GM12872 (cell line): ENCODE measurements at regions not wholly inside any gene's neighbourhood (a gene's known extent, or its start where the extent isn't known, plus 50 kb on each side); places are given as distances from the start of the nearest gene placed in this dataset.

Source experiments
- TF ChIP-seq, protein P1 (sequence below): IDR thresholded peaks from 3 replicates; pipeline ENCODE4 v1.5.1; 2011; ENCODE audit warnings: low read depth, mild to moderate bottlenecking, low read length, moderate library complexity; ENCODE audit not compliant: insufficient read depth

DNA sequence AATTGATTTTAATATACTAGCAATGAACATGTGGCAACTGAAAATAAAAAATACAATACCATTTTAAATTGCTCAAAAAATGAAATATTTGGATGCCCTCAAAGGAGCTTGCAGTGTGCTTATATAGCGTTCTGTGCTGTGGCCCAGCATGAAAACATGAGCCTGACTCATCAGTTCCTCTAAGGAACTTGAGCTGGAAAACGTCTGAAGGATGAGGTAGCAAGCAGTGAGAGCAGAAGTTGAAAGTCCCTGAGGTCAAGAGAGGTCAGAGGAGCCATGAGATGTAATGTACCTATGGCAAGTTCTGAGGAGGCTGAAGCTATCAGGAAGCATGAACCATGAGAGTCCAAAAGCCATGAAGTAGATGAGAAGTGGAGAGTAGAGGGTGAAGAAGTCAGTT lies 59.7 kb downstream of the HMGB3 start:
- TF ChIP-seq, protein P1, sequence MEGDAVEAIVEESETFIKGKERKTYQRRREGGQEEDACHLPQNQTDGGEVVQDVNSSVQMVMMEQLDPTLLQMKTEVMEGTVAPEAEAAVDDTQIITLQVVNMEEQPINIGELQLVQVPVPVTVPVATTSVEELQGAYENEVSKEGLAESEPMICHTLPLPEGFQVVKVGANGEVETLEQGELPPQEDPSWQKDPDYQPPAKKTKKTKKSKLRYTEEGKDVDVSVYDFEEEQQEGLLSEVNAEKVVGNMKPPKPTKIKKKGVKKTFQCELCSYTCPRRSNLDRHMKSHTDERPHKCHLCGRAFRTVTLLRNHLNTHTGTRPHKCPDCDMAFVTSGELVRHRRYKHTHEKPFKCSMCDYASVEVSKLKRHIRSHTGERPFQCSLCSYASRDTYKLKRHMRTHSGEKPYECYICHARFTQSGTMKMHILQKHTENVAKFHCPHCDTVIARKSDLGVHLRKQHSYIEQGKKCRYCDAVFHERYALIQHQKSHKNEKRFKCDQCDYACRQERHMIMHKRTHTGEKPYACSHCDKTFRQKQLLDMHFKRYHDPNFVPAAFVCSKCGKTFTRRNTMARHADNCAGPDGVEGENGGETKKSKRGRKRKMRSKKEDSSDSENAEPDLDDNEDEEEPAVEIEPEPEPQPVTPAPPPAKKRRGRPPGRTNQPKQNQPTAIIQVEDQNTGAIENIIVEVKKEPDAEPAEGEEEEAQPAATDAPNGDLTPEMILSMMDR, result no peak

DNA sequence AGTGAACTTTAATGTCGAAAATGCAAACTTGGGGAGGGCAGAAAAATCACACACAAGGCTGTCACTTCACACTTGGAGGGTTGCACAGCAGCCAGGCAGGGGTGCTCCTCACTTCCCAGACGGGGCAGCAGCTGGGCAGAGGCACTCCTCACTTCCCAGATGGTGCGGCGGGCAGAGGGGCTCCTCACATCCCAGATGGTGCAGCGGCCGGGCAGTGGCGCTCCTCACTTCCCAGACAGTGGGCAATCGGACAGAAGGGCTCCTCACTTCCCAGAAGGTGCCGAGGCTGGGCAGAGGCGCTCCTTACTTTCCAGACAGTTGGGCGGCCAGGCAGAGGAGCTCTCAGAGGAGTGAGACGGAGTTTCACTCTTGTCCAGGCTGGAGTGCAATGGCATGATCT lies 90.6 kb downstream of the HMGB3 start:
- TF ChIP-seq, protein P1, result no peak

DNA sequence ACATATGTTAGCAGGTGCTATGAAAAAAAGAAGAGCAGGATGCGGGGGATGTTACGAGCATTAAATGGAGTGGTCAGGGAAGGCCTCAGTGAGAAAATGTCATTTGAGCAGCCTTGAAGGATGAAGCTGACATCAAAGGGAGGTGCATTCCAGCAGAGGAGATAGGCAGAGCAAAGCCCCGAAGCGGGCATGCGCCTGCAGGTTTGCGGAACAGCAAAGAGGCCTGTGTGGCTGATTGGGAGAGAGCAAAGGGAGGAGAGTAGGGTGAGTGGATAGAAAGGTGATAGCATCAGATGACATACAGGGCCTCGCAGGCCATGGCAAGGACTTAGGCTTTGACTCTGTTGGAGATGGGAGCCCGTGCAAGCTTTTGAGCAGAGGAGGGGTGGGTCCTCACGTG lies 95.4 kb upstream of the GPR50 start:
- TF ChIP-seq, protein P1, result no peak

DNA sequence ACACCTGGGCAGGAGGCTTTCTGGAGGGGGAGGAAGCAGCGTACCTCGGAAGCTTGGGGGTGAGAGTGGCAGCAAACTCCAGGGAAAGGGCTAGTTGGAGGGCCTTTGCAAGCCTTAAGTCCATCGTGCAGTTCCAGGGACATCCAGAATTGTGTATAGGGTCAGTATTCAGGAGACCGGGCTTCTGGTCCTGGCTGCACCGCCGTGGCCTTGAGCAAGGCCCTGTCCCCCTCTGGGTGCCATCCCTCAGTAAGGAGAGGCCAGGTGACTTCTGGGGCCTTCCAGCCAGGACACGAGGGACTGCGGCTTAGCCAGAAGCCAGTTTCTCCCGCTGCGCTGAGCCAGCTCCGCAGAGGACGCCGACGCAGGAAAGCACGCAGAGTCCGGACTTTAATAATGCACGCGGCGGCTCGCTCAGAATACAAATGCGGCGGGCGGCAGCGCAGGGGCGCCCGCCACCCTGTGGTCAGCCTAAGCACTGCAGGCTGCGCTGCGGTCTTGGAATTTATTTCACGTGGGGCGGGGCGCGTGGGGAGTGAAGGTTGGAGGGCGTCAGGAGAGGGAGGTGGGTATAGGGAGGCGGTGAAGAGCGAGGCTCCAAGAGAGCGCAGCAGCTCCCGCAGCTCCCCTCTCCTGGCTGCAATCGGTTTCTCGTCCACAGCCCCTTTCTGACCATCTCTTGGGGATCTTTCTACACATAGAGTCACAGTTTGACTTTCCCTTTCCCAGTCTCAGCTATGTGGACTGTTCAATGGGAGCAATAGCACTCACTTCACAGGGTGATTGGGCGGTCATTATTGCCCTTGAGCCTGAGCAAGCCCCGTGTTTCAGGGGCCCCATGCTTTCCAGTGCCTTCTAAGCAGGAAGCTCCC lies 94.1 kb upstream of the GPR50 start:
- TF ChIP-seq, protein P1, result peak; percentile 84

DNA sequence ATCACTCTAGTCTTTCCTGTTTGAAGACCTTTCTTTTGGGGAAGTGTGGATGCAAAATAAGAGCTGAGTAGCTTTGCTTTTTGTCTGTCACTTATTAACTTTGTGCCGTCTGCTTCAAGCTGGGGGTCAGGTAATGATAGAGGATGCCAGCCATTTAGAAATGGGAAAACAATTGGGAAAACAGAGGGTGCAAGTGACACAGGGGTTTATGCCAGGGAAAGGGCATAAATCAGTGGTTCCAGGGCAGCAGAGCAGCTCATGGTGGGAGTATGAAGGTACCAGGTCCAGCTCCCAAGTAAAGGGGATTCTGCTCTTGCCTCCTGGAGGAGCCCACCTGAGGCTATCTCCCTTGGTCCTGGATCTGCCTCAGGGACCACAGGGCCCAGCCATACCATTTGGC lies 91.9 kb upstream of the GPR50 start:
- TF ChIP-seq, protein P1, result no peak

DNA sequence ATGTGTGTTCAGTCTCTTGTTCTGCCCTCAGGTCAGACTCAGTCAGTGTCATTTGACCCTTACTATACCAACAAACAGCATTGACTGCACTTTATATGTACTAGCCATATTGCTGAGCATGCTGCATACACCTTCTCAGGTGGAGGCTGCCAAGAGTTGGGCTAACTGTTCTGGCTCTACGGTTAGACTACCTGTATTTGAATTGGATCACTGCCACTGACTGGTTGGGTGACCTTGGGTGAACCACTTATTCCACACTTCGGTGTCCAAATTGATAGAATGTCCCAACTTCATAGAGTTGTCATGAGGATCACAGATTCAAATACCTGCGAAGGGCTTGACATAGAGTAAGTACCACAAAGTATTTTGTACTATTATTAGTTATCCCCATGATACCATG lies 91.2 kb upstream of the GPR50 start:
- TF ChIP-seq, protein P1, result no peak

DNA sequence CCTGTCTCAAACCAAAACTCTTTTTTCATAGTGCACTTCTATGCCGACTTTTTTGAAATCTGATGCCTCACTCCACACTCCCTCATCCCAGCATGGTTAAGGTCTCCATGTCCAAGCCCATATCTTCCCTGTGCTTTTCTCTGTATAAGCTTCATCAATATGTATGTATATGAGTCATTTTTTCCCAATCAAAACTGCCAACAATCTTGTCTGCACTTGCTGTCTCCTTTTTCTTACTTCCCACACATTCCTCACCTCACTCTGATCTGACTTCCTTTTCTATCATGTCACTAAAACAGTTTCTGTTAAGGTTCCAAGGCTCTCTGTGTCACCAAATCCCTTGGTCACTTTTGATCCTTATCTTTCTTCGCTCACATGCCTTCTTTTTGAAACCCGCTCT lies 88.2 kb upstream of the GPR50 start:
- TF ChIP-seq, protein P1, result no peak
